Glutamatergic neuron (in vitro differentiated cells): ENCODE measurements at regions not wholly inside any gene's neighbourhood (a gene's known extent, or its start where the extent isn't known, plus 50 kb on each side); places are given as distances from the start of the nearest gene placed in this dataset.

Experiments used
- DNase-seq: peaks from one replicate; pipeline ENCODE4 v3.0.0; 2022
- H3K27ac Mint-ChIP-seq: one replicate; pipeline ENCODE4 v1.8.0; 2020; ENCODE audit warnings: mild to moderate bottlenecking, mixed read lengths, inconsistent platforms; ENCODE audit not compliant: unreplicated experiment
- H3K27me3 Mint-ChIP-seq: one replicate; pipeline ENCODE4 v1.8.0; 2020; ENCODE audit warnings: mild to moderate bottlenecking, moderate library complexity, mixed read lengths, inconsistent platforms; ENCODE audit not compliant: unreplicated experiment
- H3K36me3 Mint-ChIP-seq: one replicate; pipeline ENCODE4 v1.8.0; 2020; ENCODE audit warnings: mild to moderate bottlenecking, mixed read lengths, inconsistent platforms; ENCODE audit not compliant: unreplicated experiment
- H3K4me1 Mint-ChIP-seq: one replicate; pipeline ENCODE4 v1.8.0; 2020; ENCODE audit warnings: mild to moderate bottlenecking, low read depth, mixed read lengths, inconsistent platforms; ENCODE audit not compliant: unreplicated experiment
- H3K4me3 Mint-ChIP-seq: one replicate; pipeline ENCODE4 v1.8.0; 2020; ENCODE audit warnings: mild to moderate bottlenecking, mixed read lengths, inconsistent platforms; ENCODE audit not compliant: unreplicated experiment
- H3K9me3 Mint-ChIP-seq: one replicate; pipeline ENCODE4 v1.8.0; 2020; ENCODE audit warnings: mild to moderate bottlenecking, moderate library complexity, mixed read lengths, inconsistent platforms; ENCODE audit not compliant: unreplicated experiment
- CTCF ChIP-seq: fragments of 200-600 bp; sonication (generic); IDR thresholded peaks from one replicate; pipeline ENCODE4 v1.5.0; 2021; ENCODE audit not compliant: partially characterized antibody, unreplicated experiment

GRCh38 chr5:153299891-153300290, 190.6 kb upstream of the GRIA1 start:
- no peak for TF ChIP-seq CTCF
- Mint-ChIP-seq H3K36me3 (peaks cover 8% of the 10 kb centered on the region), H3K9me3 (peaks cover 8% of the 10 kb centered on the region), H3K27me3 (no peaks in the 10 kb centered on the region), H3K4me1 (no peaks in the 10 kb centered on the region), H3K27ac (no peak overlapping the region), H3K4me3 (no peak overlapping the region)
- DNase-seq: no peak

- H3K27me3 Mint-ChIP-seq: no peaks in the 10 kb centered on the region
- no peak overlapping the region for H3K4me3 Mint-ChIP-seq
- peaks cover 2% of the 10 kb centered on the region for H3K9me3 Mint-ChIP-seq
- no peak for TF ChIP-seq CTCF
- no peak for DNase-seq
- H3K27ac Mint-ChIP-seq: no peak overlapping the region
- H3K36me3 Mint-ChIP-seq: no peaks in the 10 kb centered on the region
- H3K4me1 Mint-ChIP-seq: no peaks in the 10 kb centered on the region
Measured at GRCh38 chr5:153308282-153308681, 182.2 kb upstream of the GRIA1 start.

DNA sequence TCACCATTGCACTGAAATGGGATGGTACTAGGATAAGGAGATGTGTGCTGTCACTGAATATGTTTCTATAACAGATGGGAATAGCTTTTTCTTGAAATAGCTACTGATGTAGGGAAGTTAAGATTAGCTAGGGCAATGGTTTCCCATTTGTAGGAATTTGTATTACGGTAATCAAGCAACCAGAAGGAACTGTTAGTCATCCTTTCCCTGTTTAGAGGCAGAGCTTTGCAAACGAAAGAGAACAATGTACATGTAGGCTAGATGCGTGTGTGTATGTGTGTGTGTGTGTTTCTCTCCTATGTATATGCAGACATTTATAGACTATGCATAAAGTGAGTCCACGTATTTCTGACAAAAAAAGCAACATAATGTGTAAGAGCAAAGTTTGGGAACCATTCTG, 171.9 kb upstream of the GRIA1 start:
- no peak for TF ChIP-seq CTCF
- no peak overlapping the region for H3K27ac Mint-ChIP-seq
- no peaks in the 10 kb centered on the region for H3K4me1 Mint-ChIP-seq
- no peaks in the 10 kb centered on the region for H3K27me3 Mint-ChIP-seq
- no peaks in the 10 kb centered on the region for H3K36me3 Mint-ChIP-seq
- no peak for DNase-seq
- no peak overlapping the region for H3K4me3 Mint-ChIP-seq
- H3K9me3 Mint-ChIP-seq: no peaks in the 10 kb centered on the region

GRCh38 chr5:153321478-153321877, 169.0 kb upstream of the GRIA1 start:
- H3K36me3 Mint-ChIP-seq: no peaks in the 10 kb centered on the region
- H3K9me3 Mint-ChIP-seq: no peaks in the 10 kb centered on the region
- no peak for DNase-seq
- no peak overlapping the region for H3K27ac Mint-ChIP-seq
- no peak for TF ChIP-seq CTCF
- H3K4me3 Mint-ChIP-seq: no peak overlapping the region
- H3K27me3 Mint-ChIP-seq: no peaks in the 10 kb centered on the region
- peaks cover 2% of the 10 kb centered on the region for H3K4me1 Mint-ChIP-seq

DNA sequence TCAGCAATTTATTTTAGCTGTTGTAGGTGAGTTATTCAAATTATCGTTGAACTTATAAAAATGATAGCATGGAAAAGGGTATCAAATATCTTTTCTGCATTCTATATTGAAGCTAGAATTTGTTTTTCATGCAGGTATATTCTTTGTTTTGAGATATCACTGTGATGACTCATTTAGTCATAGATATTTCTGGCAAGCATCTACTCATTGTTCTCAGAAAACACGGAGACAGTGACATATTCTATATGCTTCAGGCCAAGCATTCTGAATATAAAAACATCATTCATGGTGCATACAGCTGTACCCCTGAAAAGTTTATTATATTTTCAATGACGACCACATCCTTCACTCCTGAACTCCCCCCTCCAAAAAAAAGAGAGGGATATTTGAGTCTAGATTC, 150.3 kb upstream of the GRIA1 start:
- H3K9me3 Mint-ChIP-seq: no peaks in the 10 kb centered on the region
- peaks cover 2% of the 10 kb centered on the region for H3K27me3 Mint-ChIP-seq
- no peaks in the 10 kb centered on the region for H3K36me3 Mint-ChIP-seq
- DNase-seq: no peak
- H3K4me3 Mint-ChIP-seq: no peak overlapping the region
- no peaks in the 10 kb centered on the region for H3K4me1 Mint-ChIP-seq
- TF ChIP-seq CTCF: no peak
- H3K27ac Mint-ChIP-seq: no peak overlapping the region
